ENCODE measurements at regions not wholly inside any gene's neighbourhood (a gene's known extent, or its start where the extent isn't known, plus 50 kb on each side); places are given as distances from the start of the nearest gene placed in this dataset.

DNA sequence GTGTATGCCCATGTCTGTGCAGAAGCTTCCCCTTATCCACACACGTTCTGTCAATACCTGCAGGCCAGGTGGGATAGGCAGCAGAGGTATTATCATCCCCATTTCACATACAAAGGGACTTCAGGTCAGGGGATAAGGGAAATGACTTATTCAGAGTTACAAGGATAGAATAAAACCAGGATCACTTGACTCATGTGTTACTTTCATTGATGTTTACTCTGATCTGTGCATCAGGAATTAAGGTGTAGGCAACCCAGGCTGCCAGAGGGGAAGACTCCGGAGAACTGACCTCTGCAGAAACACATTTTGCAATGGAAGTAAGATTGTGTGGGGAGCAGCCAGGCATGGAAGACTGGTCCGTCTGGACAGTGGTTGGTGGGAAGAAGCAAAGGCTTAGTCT lies 74.2 kb upstream of the FSTL4 start:
- DNase-seq (ENCODE audit: low read depth): no peak

GRCh38 chr5:133685402-133686018 lies 73.2 kb upstream of the FSTL4 start:
- no peak for DNase-seq (ENCODE audit: low read depth)

- no peak for DNase-seq (ENCODE audit: low read depth)
These were observed 71.6 kb upstream of the FSTL4 start for GRCh38 chr5:133683646-133684596.

DNA sequence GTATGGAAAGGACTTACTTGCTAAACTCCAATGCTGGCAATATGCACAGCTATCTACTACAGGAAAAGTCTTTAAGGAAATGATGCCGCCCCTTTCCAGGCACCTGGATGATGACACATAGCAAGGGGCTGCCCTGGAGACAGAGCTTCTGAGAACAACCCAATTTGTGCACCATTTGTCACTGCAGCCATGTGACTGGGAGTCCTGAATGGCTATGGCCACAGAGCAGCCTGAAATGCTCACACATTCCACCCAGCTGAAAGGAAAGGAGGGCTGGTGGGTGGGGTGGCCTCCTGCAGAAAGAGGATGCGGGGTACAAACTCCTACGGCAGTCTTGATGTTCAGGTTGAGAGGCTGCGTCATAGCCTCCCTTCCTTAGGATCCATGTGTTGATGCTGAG lies 70.1 kb upstream of the FSTL4 start:
- no peak for DNase-seq (ENCODE audit: low read depth)

GRCh38 chr5:133681896-133682295 lies 69.6 kb upstream of the FSTL4 start:
- DNase-seq (ENCODE audit: low read depth): no peak

- DNase-seq (ENCODE audit: low read depth): no peak
These were observed 68.7 kb upstream of the FSTL4 start for GRCh38 chr5:133680830-133681565.

DNA sequence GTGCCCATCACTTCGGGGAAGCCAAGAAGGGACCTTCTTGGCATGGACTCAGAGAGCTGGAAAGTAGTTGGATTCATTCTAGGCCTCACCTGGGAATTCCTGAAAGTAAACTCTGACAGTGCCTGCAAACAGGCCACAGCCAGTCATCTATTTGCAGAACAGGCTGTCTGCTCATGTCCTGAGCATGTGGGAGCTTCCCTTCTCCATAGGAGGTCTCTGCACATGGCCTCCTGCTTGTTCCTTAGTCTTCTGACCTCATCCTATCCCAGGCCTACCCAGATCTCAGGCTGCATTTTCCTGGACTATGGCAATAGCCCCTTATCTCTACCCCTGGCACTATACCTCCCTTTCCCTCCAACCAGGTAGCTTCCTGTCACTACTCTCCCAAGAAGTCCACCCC lies 67.2 kb upstream of the FSTL4 start:
- DNase-seq (ENCODE audit: low read depth): no peak

GRCh38 chr5:133675376-133676154 lies 63.2 kb upstream of the FSTL4 start:
- no peak for DNase-seq (ENCODE audit: low read depth)

DNA sequence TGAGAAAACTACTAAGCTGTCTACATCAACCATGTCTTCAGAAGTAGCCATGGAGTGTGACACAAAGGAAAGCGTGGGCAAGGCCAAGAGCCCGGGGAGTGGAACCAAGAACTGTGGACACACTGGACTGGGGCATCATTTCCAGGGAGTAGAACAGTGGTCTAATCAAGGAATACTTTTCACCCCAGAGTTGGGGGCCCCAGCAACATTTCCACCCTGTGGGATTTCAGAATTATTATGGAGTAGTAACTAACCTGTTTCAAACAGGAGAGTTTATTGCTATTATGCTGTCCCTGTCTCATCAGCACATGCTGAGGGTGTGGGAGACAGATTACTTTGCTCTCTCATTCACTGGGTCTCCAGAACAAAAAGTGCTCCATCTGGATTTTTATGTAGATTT lies 58.0 kb upstream of the FSTL4 start:
- no peak for DNase-seq (ENCODE audit: low read depth)

- no peak for DNase-seq (ENCODE audit: low read depth)
These were observed 57.1 kb upstream of the FSTL4 start for GRCh38 chr5:133669472-133669871.

GRCh38 chr5:133668458-133668857 lies 56.1 kb upstream of the FSTL4 start:
- no peak for DNase-seq (ENCODE audit: low read depth)

GRCh38 chr5:133667217-133667616 lies 54.9 kb upstream of the FSTL4 start:
- DNase-seq (ENCODE audit: low read depth): no peak

DNA sequence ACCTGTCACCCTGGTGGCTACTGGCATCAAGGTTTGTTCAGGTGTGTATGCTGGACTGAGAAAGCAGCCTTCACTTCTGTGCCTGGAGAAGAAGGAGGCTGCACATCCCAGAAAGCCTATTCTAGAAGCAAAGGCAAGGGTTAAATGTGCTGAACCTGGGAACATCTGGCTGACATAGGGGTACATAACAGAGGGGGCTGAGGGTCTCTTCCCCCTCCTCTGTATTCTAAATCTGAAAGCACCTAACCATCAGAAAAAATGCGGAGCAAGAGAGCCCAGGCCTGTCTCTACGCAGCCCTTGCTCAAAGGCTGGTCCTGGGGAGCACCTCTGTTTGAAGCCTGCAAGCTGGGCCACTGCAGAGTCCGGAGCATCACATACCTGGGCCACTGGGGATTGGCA lies 53.2 kb upstream of the FSTL4 start:
- no peak for DNase-seq (ENCODE audit: low read depth)

DNA sequence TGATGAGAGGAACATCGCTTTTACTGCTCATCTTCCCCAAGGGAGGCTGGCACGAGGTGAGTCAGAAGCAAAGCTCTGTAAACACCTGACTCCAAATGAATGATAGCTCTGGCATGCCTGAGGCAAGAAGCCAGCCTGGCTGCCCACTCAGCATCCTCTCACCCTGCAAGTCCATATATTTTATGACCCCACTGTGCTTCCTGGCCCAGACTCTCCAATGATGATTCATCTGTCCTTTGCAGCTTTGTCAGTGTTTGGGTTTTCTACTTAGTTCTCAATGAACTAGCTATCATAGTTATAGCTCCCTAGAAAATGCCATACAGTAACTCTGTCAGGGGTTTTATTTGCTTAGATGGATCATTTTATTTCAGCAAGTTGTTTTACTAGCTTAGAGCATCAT lies 52.1 kb upstream of the FSTL4 start:
- no peak for DNase-seq (ENCODE audit: low read depth)

- no peak for DNase-seq (ENCODE audit: low read depth)
These were observed 51.2 kb upstream of the FSTL4 start for GRCh38 chr5:133663397-133664054.

GRCh38 chr5:133662578-133662977 lies 50.2 kb upstream of the FSTL4 start:
- no peak for DNase-seq (ENCODE audit: low read depth)

Data from stimulated activated CD4-positive, alpha-beta T cell treated with anti-CD3 and anti-CD28 coated beads, Interleukin-2, amount 100 ng/mL, for 4 hours (primary cell).